ENCODE measurements at regions not wholly inside any gene's neighbourhood (a gene's known extent, or its start where the extent isn't known, plus 50 kb on each side); places are given as distances from the start of the nearest gene placed in this dataset.

- TF ChIP-seq CTCF (IDR thresholded peaks at IDR 0.05), result no peak
- TF ChIP-seq POLR2A (IDR thresholded peaks at IDR 0.05), result no peak
Measured at GRCh38 chr7:137110535-137110934, 233.0 kb downstream of the PTN start.

All from lower leg skin (tissue), 3 donors.